Adrenal gland (tissue), 5 donors: ENCODE measurements at regions not wholly inside any gene's neighbourhood (a gene's known extent, or its start where the extent isn't known, plus 50 kb on each side); places are given as distances from the start of the nearest gene placed in this dataset.

Experiments
- POLR2A ChIP-seq, 2 donors: fragments of 450-650 bp; IDR thresholded peaks; one replicate each; pipeline ENCODE4 v1.6.1; 2017; ENCODE audit warnings: antibody characterized with exemption in 2 of 2, mild to moderate bottlenecking in 2 of 2, moderate library complexity in 1 of 2
- TF ChIP-seq, protein P1 (sequence below), 6 experiments: fragments of 450-650 bp in 4 of 6; fragments of 200-600 bp in 2 of 6; sonication (generic) in 1 of 6; IDR thresholded peaks; 1 replicate in 5 of 6; 2 replicates in 1 of 6; pipeline versions ENCODE4 v1.5.1 to v1.8.0; 2016 to 2021; ENCODE audit warnings: antibody characterized with exemption in 6 of 6, mild to moderate bottlenecking in 2 of 6, moderate library complexity in 1 of 6
- donor health status: DM: no; HTN: no; CAD: no.

- TF ChIP-seq, protein P1, sequence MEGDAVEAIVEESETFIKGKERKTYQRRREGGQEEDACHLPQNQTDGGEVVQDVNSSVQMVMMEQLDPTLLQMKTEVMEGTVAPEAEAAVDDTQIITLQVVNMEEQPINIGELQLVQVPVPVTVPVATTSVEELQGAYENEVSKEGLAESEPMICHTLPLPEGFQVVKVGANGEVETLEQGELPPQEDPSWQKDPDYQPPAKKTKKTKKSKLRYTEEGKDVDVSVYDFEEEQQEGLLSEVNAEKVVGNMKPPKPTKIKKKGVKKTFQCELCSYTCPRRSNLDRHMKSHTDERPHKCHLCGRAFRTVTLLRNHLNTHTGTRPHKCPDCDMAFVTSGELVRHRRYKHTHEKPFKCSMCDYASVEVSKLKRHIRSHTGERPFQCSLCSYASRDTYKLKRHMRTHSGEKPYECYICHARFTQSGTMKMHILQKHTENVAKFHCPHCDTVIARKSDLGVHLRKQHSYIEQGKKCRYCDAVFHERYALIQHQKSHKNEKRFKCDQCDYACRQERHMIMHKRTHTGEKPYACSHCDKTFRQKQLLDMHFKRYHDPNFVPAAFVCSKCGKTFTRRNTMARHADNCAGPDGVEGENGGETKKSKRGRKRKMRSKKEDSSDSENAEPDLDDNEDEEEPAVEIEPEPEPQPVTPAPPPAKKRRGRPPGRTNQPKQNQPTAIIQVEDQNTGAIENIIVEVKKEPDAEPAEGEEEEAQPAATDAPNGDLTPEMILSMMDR (IDR thresholded peaks at IDR 0.05), result no peak
- no peak for TF ChIP-seq POLR2A (IDR thresholded peaks at IDR 0.05)
Observed at GRCh38 chr22:25407226-25407858, 157.1 kb upstream of the GRK3 start.
